Astrocyte (in vitro differentiated cells and primary cell): ENCODE measurements at regions not wholly inside any gene's neighbourhood (a gene's known extent, or its start where the extent isn't known, plus 50 kb on each side); places are given as distances from the start of the nearest gene placed in this dataset.

ENCODE experiments used
- DNase-seq: peaks from one replicate; pipeline ENCODE4 v3.0.0-alpha.2; 2010; ENCODE audit warnings: low read depth
- FAIRE-seq: peaks from 2 replicates; lab custom pipeline; 2011; peaks lifted over from hg19 to GRCh38; lab: Jason Lieb, UNC
- H2AFZ ChIP-seq: 2 replicates; pipeline ENCODE4 v1.6.0; 2012; ENCODE audit warnings: low read depth, low read length, inconsistent platforms
- H3K27ac ChIP-seq: 2 replicates; pipeline ENCODE4 v1.5.1; 2011; ENCODE audit warnings: low read depth, low read length, inconsistent platforms
- H3K27me3 ChIP-seq: 2 replicates; pipeline ENCODE4 v1.6.0; 2011; ENCODE audit warnings: low read length, inconsistent platforms; ENCODE audit not compliant: insufficient read depth
- H3K36me3 ChIP-seq: 2 replicates; pipeline ENCODE4 v1.5.1; 2011; ENCODE audit warnings: low read length, inconsistent platforms; ENCODE audit not compliant: insufficient read depth
- H3K4me1 ChIP-seq: 2 replicates; pipeline ENCODE4 v1.5.1; 2011; ENCODE audit warnings: low read length, inconsistent platforms; ENCODE audit not compliant: insufficient read depth
- H3K4me2 ChIP-seq: 2 replicates; pipeline ENCODE4 v1.6.0; 2012; ENCODE audit warnings: low read length, inconsistent platforms
- H3K4me3 ChIP-seq: 2 replicates; pipeline ENCODE4 v1.5.1; 2011; ENCODE audit warnings: low read depth, mild to moderate bottlenecking, low read length, inconsistent platforms; ENCODE audit not compliant: insufficient read depth
- H3K79me2 ChIP-seq: 2 replicates; pipeline ENCODE4 v1.6.0; 2012; ENCODE audit warnings: mild to moderate bottlenecking, low read length, inconsistent platforms; ENCODE audit not compliant: insufficient read depth
- H3K9ac ChIP-seq: 2 replicates; pipeline ENCODE4 v1.6.0; 2012; ENCODE audit warnings: mild to moderate bottlenecking, low read length, inconsistent platforms
- H3K9me3 ChIP-seq: 2 replicates; pipeline ENCODE4 v1.5.1; 2012; ENCODE audit warnings: low read depth, mild to moderate bottlenecking, low read length, inconsistent platforms; ENCODE audit not compliant: insufficient read depth
- H4K20me1 ChIP-seq: 2 replicates; pipeline ENCODE4 v1.6.0; 2012; ENCODE audit warnings: low read length, inconsistent platforms; ENCODE audit not compliant: insufficient read depth
- H3K27ac Mint-ChIP-seq: one replicate; pipeline ENCODE4 v1.8.0; 2021; ENCODE audit warnings: mild to moderate bottlenecking, mixed read lengths; ENCODE audit not compliant: unreplicated experiment
- H3K27me3 Mint-ChIP-seq: one replicate; pipeline ENCODE4 v1.8.0; 2021; ENCODE audit warnings: low read depth, mixed read lengths; ENCODE audit not compliant: unreplicated experiment
- H3K36me3 Mint-ChIP-seq: one replicate; pipeline ENCODE4 v1.8.0; 2021; ENCODE audit warnings: low read depth, mixed read lengths; ENCODE audit not compliant: unreplicated experiment
- H3K4me1 Mint-ChIP-seq: one replicate; pipeline ENCODE4 v1.8.0; 2021; ENCODE audit warnings: low read depth, mixed read lengths; ENCODE audit not compliant: unreplicated experiment
- H3K4me3 Mint-ChIP-seq: one replicate; pipeline ENCODE4 v1.8.0; 2021; ENCODE audit warnings: mild to moderate bottlenecking, moderate library complexity, mixed read lengths; ENCODE audit not compliant: unreplicated experiment
- H3K9me3 Mint-ChIP-seq: one replicate; pipeline ENCODE4 v1.8.0; 2021; ENCODE audit warnings: mild to moderate bottlenecking, mixed read lengths; ENCODE audit not compliant: unreplicated experiment
- CTCF ChIP-seq: IDR thresholded peaks from 2 replicates; pipeline ENCODE4 v1.5.1; 2011; ENCODE audit warnings: low read depth, mild to moderate bottlenecking, inconsistent platforms, low read length, moderate library complexity; ENCODE audit not compliant: insufficient read depth
- EZH2 ChIP-seq: IDR thresholded peaks from 2 replicates; pipeline ENCODE4 v1.6.1; 2012; ENCODE audit warnings: mild to moderate bottlenecking, low read length, inconsistent platforms; ENCODE audit not compliant: insufficient read depth

- Histone ChIP-seq H3K9ac (no peak overlapping the region), H3K79me2 (no peaks in the 10 kb centered on the region), H4K20me1 (no peaks in the 10 kb centered on the region), H3K4me2 (no peak overlapping the region), H3K36me3 (no peaks in the 10 kb centered on the region), H3K4me3 (no peak overlapping the region), H2AFZ (no peak overlapping the region), H3K27me3 (no peaks in the 10 kb centered on the region), H3K9me3 (no peaks in the 10 kb centered on the region), H3K27ac (no peak overlapping the region), H3K4me1 (no peaks in the 10 kb centered on the region)
- Mint-ChIP-seq H3K4me1 (no peaks in the 10 kb centered on the region), H3K27ac (no peak overlapping the region), H3K9me3 (peaks cover 6% of the 10 kb centered on the region), H3K4me3 (no peak overlapping the region), H3K36me3 (no peaks in the 10 kb centered on the region), H3K27me3 (peaks cover 2% of the 10 kb centered on the region)
- TF ChIP-seq CTCF (no peak), EZH2 (no peak)
- DNase-seq (no peak), FAIRE-seq (no peak)
These were observed 357.6 kb upstream of the C16orf82 start for GRCh38 chr16:26709175-26709574.

GRCh38 chr16:26709754-26710153 is 357.0 kb upstream of the C16orf82 start:
- Mint-ChIP-seq H3K27me3 (peaks cover 2% of the 10 kb centered on the region), H3K9me3 (peaks cover 6% of the 10 kb centered on the region), H3K4me1 (no peaks in the 10 kb centered on the region), H3K4me3 (no peak overlapping the region), H3K27ac (no peak overlapping the region), H3K36me3 (no peaks in the 10 kb centered on the region)
- Histone ChIP-seq H3K9ac (no peak overlapping the region), H3K4me3 (no peak overlapping the region), H2AFZ (no peak overlapping the region), H3K27me3 (no peaks in the 10 kb centered on the region), H3K4me1 (no peaks in the 10 kb centered on the region), H3K36me3 (no peaks in the 10 kb centered on the region), H3K27ac (no peak overlapping the region), H3K4me2 (no peak overlapping the region), H4K20me1 (no peaks in the 10 kb centered on the region), H3K9me3 (no peaks in the 10 kb centered on the region), H3K79me2 (no peaks in the 10 kb centered on the region)
- DNase-seq: no peak
- TF ChIP-seq EZH2 (no peak), CTCF (no peak)
- no peak for FAIRE-seq

- no peak overlapping the region for H3K27ac Mint-ChIP-seq
These were observed 356.3 kb upstream of the C16orf82 start for GRCh38 chr16:26710450-26710849.

More at GRCh38 chr16:26710450-26710849, 356.3 kb upstream of the C16orf82 start:
- no peaks in the 10 kb centered on the region for H3K27me3 ChIP-seq
- Mint-ChIP-seq H3K4me1 (no peaks in the 10 kb centered on the region), H3K9me3 (peaks cover 9% of the 10 kb centered on the region), H3K27me3 (peaks cover 2% of the 10 kb centered on the region), H3K36me3 (no peaks in the 10 kb centered on the region), H3K4me3 (no peak overlapping the region)
- TF ChIP-seq CTCF: no peak
- TF ChIP-seq EZH2: no peak
- H4K20me1 ChIP-seq: no peaks in the 10 kb centered on the region
- DNase-seq: no peak
- H3K9ac ChIP-seq: no peak overlapping the region
- H3K9me3 ChIP-seq: no peaks in the 10 kb centered on the region
- H3K36me3 ChIP-seq: no peaks in the 10 kb centered on the region
- H3K27ac ChIP-seq: no peak overlapping the region
- H3K4me3 ChIP-seq: no peak overlapping the region
- H3K4me2 ChIP-seq: no peak overlapping the region
- H3K79me2 ChIP-seq: no peaks in the 10 kb centered on the region
- FAIRE-seq: no peak
- H2AFZ ChIP-seq: no peak overlapping the region
- no peaks in the 10 kb centered on the region for H3K4me1 ChIP-seq
